PC-3 (cell line): ENCODE measurements at regions not wholly inside any gene's neighbourhood (a gene's known extent, or its start where the extent isn't known, plus 50 kb on each side); places are given as distances from the start of the nearest gene placed in this dataset.

Experiments used
- ATAC-seq: fragments of 200-7000 bp; cut with Tn5 transposase; 2 replicates; pipeline ENCODE4 v1.9.1; 2020; ENCODE audit warnings: mild to moderate bottlenecking, moderate library complexity
- BruUV-seq: library from RNA; stranded (reverse); fragments of 400-500 nt; replicated peaks from 2 replicates; lab custom pipeline; 2021; lab: Mats Ljungman, UMichigan
- CTCF ChIA-PET: fragments of 300-600 bp; sonication (Branson Sonifier 250); formaldehyde crosslinking; loops from one replicate; lab custom pipeline; 2022; ENCODE audit warnings: antibody characterized with exemption; lab: Charles Lee
- POLR2A ChIA-PET: fragments of 300-600 bp; sonication (Branson Sonifier 250); formaldehyde crosslinking; loops from one replicate; lab custom pipeline; 2022; ENCODE audit warnings: antibody characterized with exemption; ENCODE audit not compliant: unreplicated experiment; lab: Charles Lee
- DNase-seq: peaks from one replicate; pipeline ENCODE4 v3.0.0-alpha.2; 2015
- H2AFZ ChIP-seq: fragments of 300-600 bp; sonication (generic); 2 replicates; pipeline ENCODE4 v1.6.0; 2016; ENCODE audit warnings: antibody characterized with exemption, low read length
- H3F3A ChIP-seq: fragments of 300-600 bp; sonication (generic); one replicate; pipeline ENCODE4 v1.6.0; 2017; ENCODE audit warnings: antibody characterized with exemption, low read length, control low read depth, mild to moderate bottlenecking; ENCODE audit not compliant: unreplicated experiment
- H3K27ac ChIP-seq: fragments of 300-600 bp; sonication (generic); 2 replicates; pipeline ENCODE4 v1.5.1; 2016; ENCODE audit warnings: mild to moderate bottlenecking, low read length
- H3K27me3 ChIP-seq: fragments of 300-600 bp; sonication (generic); 2 replicates; pipeline ENCODE4 v1.6.1; 2016; ENCODE audit warnings: low read length, mixed read lengths
- H3K36me3 ChIP-seq: fragments of 300-600 bp; sonication (generic); 2 replicates; pipeline ENCODE4 v1.6.1; 2016; ENCODE audit warnings: low read depth, mixed run types, low read length, mixed read lengths
- H3K4me1 ChIP-seq: fragments of 300-600 bp; sonication (generic); 2 replicates; pipeline ENCODE4 v1.5.1; 2016; ENCODE audit warnings: low read length; ENCODE audit not compliant: insufficient read depth
- H3K4me2 ChIP-seq: fragments of 300-600 bp; sonication (generic); 2 replicates; pipeline ENCODE4 v1.6.0; 2016; ENCODE audit warnings: low read length
- H3K4me3 ChIP-seq: fragments of 300-600 bp; sonication (generic); 2 replicates; pipeline ENCODE4 v1.5.1; 2016; ENCODE audit warnings: mild to moderate bottlenecking, low read length, mixed read lengths
- H3K79me2 ChIP-seq: fragments of 300-600 bp; sonication (generic); 2 replicates; pipeline ENCODE4 v1.6.1; 2017; ENCODE audit warnings: low read length, mixed read lengths
- H3K9ac ChIP-seq: fragments of 300-600 bp; sonication (generic); 2 replicates; pipeline ENCODE4 v1.6.0; 2016; ENCODE audit warnings: mild to moderate bottlenecking, low read length
- H3K9me2 ChIP-seq: fragments of 300-600 bp; sonication (generic); replicated peaks from 2 replicates; pipeline ENCODE4 v1.6.1; 2016; ENCODE audit warnings: mixed run types, low read length, mixed read lengths
- H3K9me3 ChIP-seq: fragments of 300-600 bp; sonication (generic); 2 replicates; pipeline ENCODE4 v1.6.1; 2016; ENCODE audit warnings: low read length, mixed read lengths
- H4K20me1 ChIP-seq: fragments of 300-600 bp; sonication (generic); 2 replicates; pipeline ENCODE4 v1.6.1; 2016; ENCODE audit warnings: low read length, mixed read lengths
- CTCF ChIP-seq: fragments of 300-600 bp; sonication (generic); conservative IDR thresholded peaks from 2 replicates; pipeline ENCODE4 v1.5.1; 2017; ENCODE audit warnings: antibody characterized with exemption, low read depth, mild to moderate bottlenecking, low read length
- EZH2 ChIP-seq: fragments of 300-600 bp; sonication (generic); IDR thresholded peaks from one replicate; pipeline ENCODE4 v1.6.1; 2017; ENCODE audit warnings: antibody characterized with exemption, mild to moderate bottlenecking, low read length; ENCODE audit not compliant: unreplicated experiment
- EZH2phosphoT487 ChIP-seq: fragments of 300-600 bp; sonication (generic); IDR thresholded peaks from 2 replicates; pipeline ENCODE4 v1.6.1; 2018; ENCODE audit warnings: mild to moderate bottlenecking, antibody characterized with exemption, low read length, borderline replicate concordance
- intact Hi-C: fragments of 100-400 bp; cut with micrococcal nuclease; formaldehyde crosslinking; loops from 2 replicates; pipeline ENCODE4 v1.9.0; 2023

- ChIA-PET CTCF (interaction anchor here (0.6 kb wide), 1 partner anchor 108 kb away, joined by 3 read pairs; no protein-coding TSS in a partner anchor), POLR2A (no interaction called here)
- no peaks in the 10 kb centered on the region for H3K9me3 ChIP-seq
- no peak overlapping the region for H3K4me2 ChIP-seq
- no peak overlapping the region for H3K27ac ChIP-seq
- no TSS peak for BruUV-seq
- DNase-seq (peak; percentile 19), ATAC-seq (no peak)
- no peaks in the 10 kb centered on the region for H3K79me2 ChIP-seq
- no peak for TF ChIP-seq EZH2phosphoT487
- TF ChIP-seq CTCF = no peak
- no peak for TF ChIP-seq EZH2
- H3K4me1 ChIP-seq = no peaks in the 10 kb centered on the region
- H4K20me1 ChIP-seq = no peaks in the 10 kb centered on the region
- H2AFZ ChIP-seq = no peak overlapping the region
- H3K9me2 ChIP-seq = no peaks in the 10 kb centered on the region
- intact Hi-C loops = no loop called here
- H3K4me3 ChIP-seq = no peak overlapping the region
- H3K36me3 ChIP-seq = no peaks in the 10 kb centered on the region
- no peaks in the 10 kb centered on the region for H3F3A ChIP-seq
- no peak overlapping the region for H3K9ac ChIP-seq
- peaks cover 44% of the 10 kb centered on the region for H3K27me3 ChIP-seq
Measured at GRCh38 chr11:32198053-32198452, 107.2 kb downstream of the RCN1 start.

GRCh38 chr11:32200136-32200847 lies 109.4 kb downstream of the RCN1 start:
- Histone ChIP-seq H4K20me1 (no peaks in the 10 kb centered on the region), H3K9ac (no peak overlapping the region), H3K9me3 (no peaks in the 10 kb centered on the region), H3K4me2 (no peak overlapping the region), H3K36me3 (no peaks in the 10 kb centered on the region), H3K9me2 (no peaks in the 10 kb centered on the region), H2AFZ (no peak overlapping the region), H3F3A (no peaks in the 10 kb centered on the region), H3K27ac (no peak overlapping the region), H3K4me3 (no peak overlapping the region), H3K79me2 (no peaks in the 10 kb centered on the region), H3K4me1 (no peaks in the 10 kb centered on the region), H3K27me3 (peaks cover 30% of the 10 kb centered on the region)
- ATAC-seq = no peak
- no TSS peak for BruUV-seq
- TF ChIP-seq CTCF (no peak), EZH2 (no peak), EZH2phosphoT487 (no peak)
- intact Hi-C loops = no loop called here
- DNase-seq = no peak
- CTCF ChIA-PET = no interaction called here
- POLR2A ChIA-PET = no interaction called here

- no peak overlapping the region for H2AFZ ChIP-seq
- H3K4me2 ChIP-seq = no peak overlapping the region
- no peak overlapping the region for H3K4me3 ChIP-seq
- H3K9me3 ChIP-seq = no peaks in the 10 kb centered on the region
- H3K9ac ChIP-seq = no peak overlapping the region
- ChIA-PET CTCF (no interaction called here), POLR2A (no interaction called here)
- H4K20me1 ChIP-seq = no peaks in the 10 kb centered on the region
- no peaks in the 10 kb centered on the region for H3K9me2 ChIP-seq
- ATAC-seq (no peak), DNase-seq (no peak)
- H3K27ac ChIP-seq = no peak overlapping the region
- no TSS peak for BruUV-seq
- no peaks in the 10 kb centered on the region for H3K36me3 ChIP-seq
- peaks cover 14% of the 10 kb centered on the region for H3K27me3 ChIP-seq
- no peak for TF ChIP-seq EZH2phosphoT487
- TF ChIP-seq CTCF = no peak
- no peak for TF ChIP-seq EZH2
- intact Hi-C loops = no loop called here
- H3K4me1 ChIP-seq = no peaks in the 10 kb centered on the region
- no peaks in the 10 kb centered on the region for H3K79me2 ChIP-seq
- H3F3A ChIP-seq = no peaks in the 10 kb centered on the region
Measured at GRCh38 chr11:32204751-32205150, 113.9 kb downstream of the RCN1 start.
